ENCODE measurements at regions not wholly inside any gene's neighbourhood (a gene's known extent, or its start where the extent isn't known, plus 50 kb on each side); places are given as distances from the start of the nearest gene placed in this dataset.

DNA sequence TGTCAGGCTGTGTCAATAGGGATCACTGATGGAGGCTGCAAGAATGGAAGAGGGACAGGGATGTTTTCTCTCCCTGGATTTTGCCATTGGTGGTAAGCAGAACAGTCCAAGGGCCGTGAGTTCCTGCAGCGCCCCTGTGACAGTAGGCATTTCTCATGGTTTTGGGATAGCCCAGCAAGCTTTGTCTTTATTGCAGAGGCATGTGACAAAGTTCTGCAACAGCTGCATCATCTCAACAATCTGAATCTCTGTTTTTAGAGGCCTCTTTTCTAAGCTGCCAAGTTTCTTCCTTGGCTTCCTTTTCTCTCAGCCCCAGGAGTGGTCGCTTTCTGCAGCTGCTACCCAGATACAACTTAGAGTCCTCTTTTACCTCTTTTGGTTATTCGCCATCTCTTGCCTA lies 95.7 kb upstream of the TSHZ3 start:
- TF ChIP-seq, protein P1, sequence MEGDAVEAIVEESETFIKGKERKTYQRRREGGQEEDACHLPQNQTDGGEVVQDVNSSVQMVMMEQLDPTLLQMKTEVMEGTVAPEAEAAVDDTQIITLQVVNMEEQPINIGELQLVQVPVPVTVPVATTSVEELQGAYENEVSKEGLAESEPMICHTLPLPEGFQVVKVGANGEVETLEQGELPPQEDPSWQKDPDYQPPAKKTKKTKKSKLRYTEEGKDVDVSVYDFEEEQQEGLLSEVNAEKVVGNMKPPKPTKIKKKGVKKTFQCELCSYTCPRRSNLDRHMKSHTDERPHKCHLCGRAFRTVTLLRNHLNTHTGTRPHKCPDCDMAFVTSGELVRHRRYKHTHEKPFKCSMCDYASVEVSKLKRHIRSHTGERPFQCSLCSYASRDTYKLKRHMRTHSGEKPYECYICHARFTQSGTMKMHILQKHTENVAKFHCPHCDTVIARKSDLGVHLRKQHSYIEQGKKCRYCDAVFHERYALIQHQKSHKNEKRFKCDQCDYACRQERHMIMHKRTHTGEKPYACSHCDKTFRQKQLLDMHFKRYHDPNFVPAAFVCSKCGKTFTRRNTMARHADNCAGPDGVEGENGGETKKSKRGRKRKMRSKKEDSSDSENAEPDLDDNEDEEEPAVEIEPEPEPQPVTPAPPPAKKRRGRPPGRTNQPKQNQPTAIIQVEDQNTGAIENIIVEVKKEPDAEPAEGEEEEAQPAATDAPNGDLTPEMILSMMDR (IDR thresholded peaks at IDR 0.05; ENCODE audit: insufficient read depth, low read depth, low read length) = no peak
- no peak for TF ChIP-seq EZH2 (IDR thresholded peaks at IDR 0.05; ENCODE audit: insufficient read depth, low read length)

Measured in astrocyte (in vitro differentiated cells and primary cell).